ENCODE measurements at regions not wholly inside any gene's neighbourhood (a gene's known extent, or its start where the extent isn't known, plus 50 kb on each side); places are given as distances from the start of the nearest gene placed in this dataset.

- no peak overlapping the region for H3K27ac ChIP-seq (ENCODE audit: extremely low read length, insufficient read depth, low read length)
- H3K36me3 ChIP-seq (replicated peaks in 1 of 2; ENCODE audit: control insufficient read depth in 1 of 2, insufficient read depth in 2 of 2, low read length in 2 of 2), result no peaks in the 10 kb centered on the region
- no peak overlapping the region for H3K4me3 ChIP-seq (replicated peaks in 1 of 3; ENCODE audit: insufficient read depth in 1 of 3, low read depth in 2 of 3, low read length in 3 of 3)
- ChIA-PET CTCF (ENCODE audit: low intra/inter-chr PET ratio, low total read pairs) (no interaction called here), POLR2A (no interaction called here)
- ATAC-seq (no peak), FAIRE-seq (no peak), DNase-seq (ENCODE audit: low spot score) (no peak)
- no peaks in the 10 kb centered on the region for H3K4me1 ChIP-seq (ENCODE audit: insufficient read depth, low read length)
- WGBS (ENCODE audit: low lambda C conversion rate), result 4% methylated on average over 4 of the region's 4 CpGs
- H3K27me3 ChIP-seq (ENCODE audit: control insufficient read depth in 1 of 2, insufficient read depth in 2 of 2, low read length in 2 of 2), result no peaks in the 10 kb centered on the region
- H4K20me1 ChIP-seq (ENCODE audit: insufficient read depth, low read length), result no peaks in the 10 kb centered on the region
- BruUV-seq (replicated peaks), result no TSS peak
- H3K9ac ChIP-seq (ENCODE audit: insufficient read depth, low read depth, low read length), result no peak overlapping the region
- H3K9me3 ChIP-seq (ENCODE audit: low read length), result peaks cover 88% of the 10 kb centered on the region
- no peak for TF ChIP-seq KDM3A (CRISPR knock-in tag; IDR thresholded peaks at IDR 0.05; ENCODE audit: low read depth)
- TF ChIP-seq ZNF781 (CRISPR knock-in tag; IDR thresholded peaks at IDR 0.05; ENCODE audit: borderline replicate concordance, not compliant biosample characterization), result no peak
- no peak for TF ChIP-seq ZNF775 (CRISPR knock-in tag; IDR thresholded peaks at IDR 0.05; ENCODE audit: borderline replicate concordance)
- TF ChIP-seq RFX1 (IDR thresholded peaks at IDR 0.05), result no peak
- TF ChIP-seq HMGA1 (CRISPR knock-in tag; conservative IDR thresholded peaks at IDR 0.05), result no peak
- no peak for TF ChIP-seq NCOR1 (IDR thresholded peaks at IDR 0.05; ENCODE audit: borderline replicate concordance, low read length)
- TF ChIP-seq DR1 (CRISPR knock-in tag; IDR thresholded peaks at IDR 0.05), result no peak
- no peak for TF ChIP-seq ELK4 (CRISPR knock-in tag; IDR thresholded peaks at IDR 0.05; ENCODE audit: borderline replicate concordance)
- no peak for TF ChIP-seq HMG20A (CRISPR knock-in tag; IDR thresholded peaks at IDR 0.05; ENCODE audit: borderline replicate concordance)
- no peak for TF ChIP-seq TEAD3 (CRISPR knock-in tag; optimal IDR thresholded peaks at IDR 0.05; ENCODE audit: borderline replicate concordance)
- TF ChIP-seq ZNF589 (CRISPR knock-in tag; conservative IDR thresholded peaks at IDR 0.05), result no peak
- no peak for TF ChIP-seq SIX4 (CRISPR knock-in tag; IDR thresholded peaks at IDR 0.05)
- TF ChIP-seq SAP130 (CRISPR knock-in tag; IDR thresholded peaks at IDR 0.05; ENCODE audit: low read depth), result no peak
- H2AFZ ChIP-seq (ENCODE audit: low read length), result no peak overlapping the region
- in situ Hi-C loops (cut with HindIII; ENCODE audit: extremely low pct_ligation_motif_present, low pct_unique_long_range_greater_than_20kb) (no loop called here), intact Hi-C loops (cut with micrococcal nuclease; ENCODE audit: unreplicated experiment) (no loop called here)
- H3K4me2 ChIP-seq (ENCODE audit: low read depth, low read length), result no peak overlapping the region
- H3K79me2 ChIP-seq (ENCODE audit: insufficient read depth, low read length), result no peaks in the 10 kb centered on the region
Measured at GRCh38 chr6:164640956-164641355, 668.4 kb downstream of the C6orf118 start.

All from HepG2 (cell line).